GM21367 (cell line): ENCODE measurements at regions not wholly inside any gene's neighbourhood (a gene's known extent, or its start where the extent isn't known, plus 50 kb on each side); places are given as distances from the start of the nearest gene placed in this dataset.
"Not testable (repeated sequence)": the region's sequence is repeated elsewhere in the genome, so short reads cannot be mapped to it uniquely, and the experiment has no call there.

Experiments used
- ATAC-seq: cut with Tn5 transposase; IDR thresholded peaks from one replicate; pipeline ENCODE4 v1.9.1; 2021; ENCODE audit not compliant: unreplicated experiment

DNA sequence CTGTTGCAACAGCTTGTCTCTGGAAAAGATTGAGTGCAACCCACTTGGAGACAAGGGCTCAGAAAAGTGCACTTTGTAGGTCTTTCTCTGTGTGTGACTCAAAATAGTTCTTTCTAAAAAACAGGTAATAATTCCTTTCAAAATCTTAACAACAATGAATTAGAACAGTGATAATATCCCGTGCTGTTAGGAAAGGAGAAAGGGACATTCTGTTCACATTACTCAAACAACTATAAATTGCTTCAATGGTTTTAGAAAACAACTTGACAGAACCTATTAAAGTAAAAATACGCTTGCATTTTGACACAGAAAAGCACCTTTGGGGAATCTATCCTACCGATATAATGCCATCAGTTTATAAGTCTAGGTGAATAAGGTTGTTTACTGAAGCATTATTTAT lies 468.1 kb upstream of the DPP6 start:
- ATAC-seq: no peak

DNA sequence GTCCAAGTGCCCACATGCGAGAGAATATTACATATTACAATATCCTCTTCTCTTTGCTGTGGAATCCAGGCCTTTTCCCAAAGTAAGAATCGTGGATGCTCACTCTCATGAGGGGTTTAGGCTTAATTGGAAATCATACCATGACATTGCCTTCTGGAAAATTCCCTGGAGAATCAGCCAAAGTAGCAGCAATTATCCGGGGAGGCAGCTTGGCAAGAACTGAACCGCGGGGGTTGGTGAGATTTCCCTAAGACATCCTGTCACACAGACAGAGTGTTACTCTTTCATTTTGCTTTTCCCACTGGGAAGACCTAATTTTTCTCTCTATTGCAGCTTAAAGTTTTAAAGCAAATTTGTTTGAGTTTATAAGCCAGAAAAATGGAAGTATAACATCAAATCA lies 463.6 kb upstream of the DPP6 start:
- ATAC-seq: no peak

DNA sequence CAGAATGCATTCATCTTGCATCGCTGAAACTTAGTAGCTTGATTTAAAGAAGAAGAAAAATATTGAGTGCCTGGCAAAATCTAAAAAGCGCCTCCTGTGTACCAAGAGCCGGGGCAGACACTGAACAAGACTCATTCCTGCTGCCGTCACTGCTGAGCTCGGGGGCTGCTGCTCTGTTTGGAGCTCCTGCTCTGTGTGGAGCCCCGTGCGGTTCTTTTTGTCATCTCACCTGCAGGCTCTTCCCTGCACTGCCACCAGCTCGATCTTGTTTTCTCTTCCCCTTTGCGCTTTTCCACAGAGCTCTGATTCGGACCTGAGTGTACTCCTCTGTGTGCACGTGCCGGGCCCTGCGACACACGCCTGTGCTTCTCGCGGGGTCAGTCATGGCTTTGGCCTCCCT lies 462.1 kb upstream of the DPP6 start:
- no peak for ATAC-seq

DNA sequence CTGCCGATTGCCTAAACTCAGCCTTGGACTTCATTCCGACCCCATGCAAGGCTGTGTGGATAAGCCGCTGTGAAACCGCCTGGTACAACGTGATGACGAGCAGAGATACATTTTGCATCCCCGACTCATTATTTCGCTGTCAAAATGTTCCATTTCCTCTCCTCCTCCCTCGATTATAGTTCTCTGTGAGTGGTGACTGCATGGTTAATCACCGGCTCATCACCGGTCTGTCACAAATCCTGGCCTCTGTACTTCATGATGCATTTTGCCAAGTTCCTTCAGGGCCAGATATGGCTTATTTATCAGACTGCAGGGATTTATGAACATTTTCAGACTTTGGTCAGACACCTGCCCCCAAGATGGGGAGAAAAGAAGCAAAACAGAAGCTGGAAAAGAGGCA lies 461.6 kb upstream of the DPP6 start:
- ATAC-seq: no peak

DNA sequence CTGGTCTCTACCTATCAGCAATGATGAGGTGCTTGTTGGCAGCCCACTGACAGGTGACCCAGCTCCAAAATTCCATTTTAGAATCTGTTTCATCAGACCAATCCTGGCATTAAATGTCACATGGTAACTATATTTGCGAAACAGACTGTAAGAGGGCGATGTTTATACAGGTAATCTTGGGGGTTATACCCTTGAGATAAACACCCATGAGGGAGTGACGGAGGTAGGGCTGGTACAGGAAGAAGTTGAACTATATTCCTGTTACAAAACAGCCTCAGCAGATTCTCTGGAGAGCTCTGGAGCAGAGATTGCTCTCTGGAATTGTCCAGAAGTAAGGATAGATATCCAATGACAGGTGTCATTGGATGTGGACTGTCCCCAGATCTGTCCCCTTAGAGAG lies 444.8 kb upstream of the DPP6 start:
- ATAC-seq: no peak

DNA sequence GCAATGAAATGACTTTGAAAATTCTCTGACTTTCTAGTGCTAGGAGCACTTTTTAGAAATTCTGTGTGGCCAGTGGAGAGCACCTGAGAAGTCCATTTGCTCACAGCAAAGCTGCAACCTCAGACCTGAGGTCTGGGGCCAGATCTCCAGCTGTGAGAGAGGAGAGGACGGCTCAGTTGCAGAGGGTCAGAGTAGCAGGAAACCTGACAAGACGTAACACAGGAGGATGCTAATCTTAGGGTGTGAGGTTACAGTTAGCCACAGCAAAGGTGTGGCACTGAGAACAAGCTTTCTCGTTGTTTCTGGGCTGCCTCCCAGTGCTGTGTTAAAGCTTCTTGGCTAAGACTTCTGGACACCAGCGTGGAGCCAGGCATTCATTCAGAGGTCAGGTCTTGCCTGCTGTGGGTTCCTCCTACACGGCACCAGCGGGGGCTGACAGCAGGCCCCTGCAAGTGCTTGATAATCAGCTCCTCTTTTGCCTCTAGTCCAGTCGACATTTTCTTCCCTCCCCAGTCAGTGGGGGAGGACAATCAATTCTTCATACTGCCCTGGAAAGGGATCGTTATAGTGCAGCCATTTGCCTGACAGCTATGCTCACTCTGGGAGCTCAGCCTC lies 435.4 kb upstream of the DPP6 start:
- ATAC-seq: no peak

DNA sequence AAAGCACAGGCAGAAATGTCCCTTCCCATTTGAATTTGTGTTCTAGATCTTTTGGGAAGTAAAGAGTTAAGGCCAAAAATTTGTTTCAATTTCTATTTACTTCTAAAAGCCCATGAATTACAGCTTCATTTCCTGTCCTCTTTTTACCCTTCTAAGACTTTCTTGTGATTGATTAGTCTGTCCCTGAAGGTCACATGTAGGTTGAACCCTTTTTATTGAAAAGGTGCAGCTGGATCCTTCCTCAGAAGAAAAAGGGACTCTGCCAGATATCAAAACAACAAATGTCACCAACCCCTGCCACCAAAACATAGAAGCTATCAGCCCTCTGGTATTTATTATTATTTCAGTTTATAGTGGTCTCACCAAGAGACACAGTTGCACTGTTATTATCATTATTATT lies 424.9 kb upstream of the DPP6 start:
- no peak for ATAC-seq

DNA sequence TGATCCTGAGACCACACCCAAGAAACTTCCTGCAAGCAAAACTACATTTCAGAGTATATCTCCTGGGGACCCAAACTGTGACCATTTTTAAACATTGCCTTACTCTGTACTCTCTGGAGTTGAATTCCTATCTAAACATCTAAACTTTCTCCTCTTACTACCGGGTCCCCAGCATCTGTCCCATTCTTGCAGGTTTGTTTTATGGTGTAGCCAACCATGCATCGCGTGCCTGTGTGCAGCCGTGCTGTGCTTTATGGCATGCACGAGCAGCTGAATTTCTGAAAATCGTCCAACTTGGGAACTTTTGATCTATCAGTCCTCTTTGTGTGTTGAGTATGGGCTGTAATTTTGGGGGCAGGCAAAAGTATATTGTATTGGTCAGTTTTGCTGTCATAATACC lies 423.8 kb upstream of the DPP6 start:
- no peak for ATAC-seq

DNA sequence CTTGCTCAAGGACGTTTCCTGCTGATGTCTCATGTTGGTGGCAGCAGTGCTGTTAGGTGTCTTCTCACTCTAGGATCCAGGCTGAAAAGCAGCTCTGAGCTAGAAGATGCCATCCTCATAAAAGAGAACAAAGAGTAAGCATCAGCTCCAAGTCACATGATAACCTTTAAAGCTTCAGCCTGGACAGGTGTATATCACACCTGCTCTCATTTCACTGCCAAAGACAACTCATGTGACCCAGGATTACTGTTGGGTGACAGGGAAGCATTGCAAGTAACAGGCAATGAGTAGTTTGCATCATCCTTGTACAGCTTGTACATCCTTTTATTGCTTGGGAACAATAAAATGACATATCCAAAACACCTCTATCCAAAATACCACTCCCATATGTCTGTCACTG lies 423.4 kb upstream of the DPP6 start:
- no peak for ATAC-seq

DNA sequence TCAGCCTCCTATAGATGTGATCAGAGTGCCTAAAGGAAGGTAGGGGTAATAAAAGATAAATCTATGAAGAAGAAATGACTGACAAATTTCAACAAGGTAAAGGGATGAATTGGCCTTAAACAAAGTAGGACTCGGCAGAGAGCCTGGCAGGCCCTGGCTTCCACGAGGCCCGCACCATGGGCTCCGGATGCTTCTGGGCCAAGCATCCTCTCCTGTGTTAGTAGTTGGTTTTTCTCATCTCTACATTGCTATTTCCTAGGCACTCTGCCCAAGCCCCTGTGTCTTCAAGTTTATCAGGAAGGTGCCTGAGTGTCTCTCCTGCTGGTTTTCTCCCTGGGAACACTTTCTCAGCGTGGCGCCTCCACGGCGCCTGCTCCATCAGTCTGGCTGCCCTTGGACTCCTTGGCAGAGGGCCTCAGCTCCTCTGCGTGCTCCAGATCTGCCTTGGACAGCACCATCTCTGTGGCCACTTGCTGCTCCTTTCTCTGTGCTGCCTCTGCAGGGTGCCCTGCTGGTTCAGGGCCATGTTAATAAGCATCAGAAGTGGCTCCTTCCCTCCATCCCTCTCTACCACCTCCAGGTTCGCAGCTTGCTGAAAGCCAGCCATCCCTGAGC lies 413.3 kb upstream of the DPP6 start:
- no peak for ATAC-seq

DNA sequence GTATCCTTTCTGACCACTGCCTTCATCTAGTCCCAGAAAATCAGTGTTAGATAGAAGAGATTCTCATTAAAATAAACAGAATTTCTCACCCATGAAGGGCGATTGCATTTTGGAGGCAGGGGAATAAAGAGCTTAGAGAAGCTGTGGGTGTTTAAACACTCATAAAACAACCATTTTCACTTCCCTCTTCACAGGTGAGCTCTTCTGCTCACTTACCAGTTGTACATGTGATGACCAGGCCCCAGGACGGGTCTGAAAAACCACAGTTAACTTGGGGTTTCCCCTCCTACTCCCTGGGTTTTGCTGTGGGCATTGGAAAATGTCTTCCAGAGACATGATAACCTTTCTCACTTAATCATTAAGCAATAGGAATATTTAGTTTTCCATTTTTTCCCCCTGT lies 411.6 kb upstream of the DPP6 start:
- no peak for ATAC-seq

DNA sequence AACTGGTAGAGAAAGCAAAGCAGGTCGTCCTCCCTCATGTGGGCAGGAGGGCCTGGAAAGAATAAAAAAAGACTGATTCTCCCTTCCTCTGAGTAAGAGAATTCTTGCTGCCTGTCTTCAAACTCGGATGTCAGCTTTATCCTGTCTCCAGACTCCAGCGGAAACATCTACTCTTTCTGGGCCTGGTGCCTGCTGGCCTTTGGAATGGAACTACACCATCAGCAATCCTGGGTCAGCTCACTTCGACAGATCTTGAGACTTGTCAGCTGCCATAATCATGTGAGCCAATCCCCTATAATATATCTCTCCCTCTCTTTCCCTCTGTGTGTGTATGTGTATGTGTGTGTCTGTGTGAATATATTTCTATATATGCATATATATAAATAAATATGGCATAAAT lies 411.0 kb upstream of the DPP6 start:
- no peak for ATAC-seq

DNA sequence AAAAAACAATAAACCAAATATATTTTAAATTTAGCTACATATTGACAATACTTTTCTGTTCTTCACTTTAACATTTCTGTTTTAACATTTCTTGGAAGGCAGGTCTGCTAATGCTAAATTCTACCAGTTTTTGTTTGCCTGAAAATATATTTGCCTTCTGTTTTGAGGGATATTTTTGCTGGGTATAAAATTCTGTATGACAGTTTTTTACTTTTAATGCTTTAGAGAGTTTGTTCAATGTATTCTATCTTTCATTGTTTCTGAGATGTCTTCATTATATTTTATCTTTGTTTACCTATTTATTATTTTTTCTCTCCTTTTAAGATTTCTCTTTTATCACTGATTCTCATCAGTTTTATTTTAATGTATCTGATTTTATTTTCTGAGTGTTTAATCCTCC lies 409.2 kb upstream of the DPP6 start:
- no peak for ATAC-seq

DNA sequence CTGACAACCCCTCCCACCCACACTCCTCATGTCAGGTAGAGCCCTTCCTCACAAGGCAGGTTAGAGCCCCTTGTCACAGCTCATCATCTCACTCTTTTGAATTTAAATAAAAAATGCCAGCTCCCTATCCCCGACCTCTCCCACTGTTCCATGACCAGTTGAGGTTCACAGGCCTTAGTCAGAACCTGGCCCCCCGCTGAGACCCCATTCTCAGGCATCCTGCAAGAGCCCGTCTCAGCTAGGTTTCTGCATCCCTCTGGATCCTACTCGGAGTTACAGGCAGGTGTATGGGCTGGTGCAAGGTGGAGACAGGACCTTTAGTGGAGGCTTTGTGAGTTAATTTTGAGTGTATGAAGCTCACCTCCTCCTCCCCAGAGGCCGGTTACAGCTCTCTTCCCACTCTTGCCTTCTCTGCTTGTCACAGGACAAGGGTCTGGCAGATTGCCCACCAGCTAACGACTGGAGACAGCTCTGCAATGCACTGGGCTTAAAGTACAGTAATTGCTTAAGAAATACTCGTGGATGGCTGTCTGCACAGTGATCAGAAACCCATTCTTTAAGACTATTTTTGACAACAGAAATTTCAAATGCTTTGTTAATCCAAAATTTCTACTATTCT lies 394.9 kb upstream of the DPP6 start:
- no peak for ATAC-seq

DNA sequence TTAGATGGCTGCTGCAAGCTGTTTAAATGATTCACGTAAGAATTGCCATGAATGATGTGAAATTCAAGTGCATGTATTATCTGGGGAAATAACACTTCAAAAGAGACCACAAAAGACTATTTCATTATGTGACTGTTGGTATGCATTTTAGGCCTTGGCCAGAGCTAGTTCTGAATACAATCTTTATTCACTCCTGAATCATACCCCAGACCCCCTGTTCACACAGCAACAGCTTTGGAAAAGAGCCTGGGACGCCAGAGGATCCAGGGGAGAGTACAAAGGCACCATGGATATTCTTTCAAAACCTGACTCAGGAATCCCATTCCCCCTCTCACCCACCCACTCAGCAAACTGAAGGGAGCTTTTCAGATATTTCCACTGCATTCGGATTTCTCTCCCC lies 377.1 kb upstream of the DPP6 start:
- no peak for ATAC-seq

DNA sequence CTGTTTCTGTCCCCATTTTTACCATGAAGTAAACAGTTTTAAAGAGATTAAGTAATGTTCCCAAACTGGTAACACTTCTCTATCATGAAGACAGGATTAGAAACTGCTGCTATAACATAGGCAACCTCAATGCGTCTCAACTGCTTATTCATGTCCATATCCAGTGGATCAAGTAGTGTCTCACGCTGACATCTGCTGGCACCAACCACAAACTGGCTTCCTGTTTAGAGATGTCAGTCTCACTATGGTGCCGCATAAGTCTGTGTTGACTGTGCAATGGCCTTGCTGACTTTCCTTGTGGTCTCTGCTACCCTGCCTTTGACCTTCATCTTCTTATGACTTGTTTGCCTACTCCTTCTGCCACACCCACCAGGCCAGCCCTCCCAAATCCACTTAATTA lies 369.6 kb upstream of the DPP6 start:
- ATAC-seq: no peak

DNA sequence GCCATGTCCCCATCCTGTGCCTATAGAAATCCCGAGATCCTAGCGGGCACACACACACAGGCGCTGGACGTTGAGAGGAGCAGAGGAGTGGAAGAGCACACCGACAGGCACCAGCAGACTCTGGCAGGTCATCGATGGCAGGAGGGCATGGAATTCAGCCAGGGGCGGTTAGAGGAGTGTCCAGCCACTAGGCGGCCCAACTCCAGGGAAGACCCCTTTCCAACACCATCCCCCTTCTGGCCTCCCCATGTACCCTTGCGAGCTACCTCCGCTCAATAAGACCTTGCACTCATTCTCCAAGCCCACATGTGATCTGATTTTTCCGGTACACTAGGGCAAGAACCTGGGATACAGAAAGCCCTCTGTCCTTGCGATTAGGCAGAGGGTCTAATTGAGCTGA lies 356.0 kb upstream of the DPP6 start:
- no peak for ATAC-seq

DNA sequence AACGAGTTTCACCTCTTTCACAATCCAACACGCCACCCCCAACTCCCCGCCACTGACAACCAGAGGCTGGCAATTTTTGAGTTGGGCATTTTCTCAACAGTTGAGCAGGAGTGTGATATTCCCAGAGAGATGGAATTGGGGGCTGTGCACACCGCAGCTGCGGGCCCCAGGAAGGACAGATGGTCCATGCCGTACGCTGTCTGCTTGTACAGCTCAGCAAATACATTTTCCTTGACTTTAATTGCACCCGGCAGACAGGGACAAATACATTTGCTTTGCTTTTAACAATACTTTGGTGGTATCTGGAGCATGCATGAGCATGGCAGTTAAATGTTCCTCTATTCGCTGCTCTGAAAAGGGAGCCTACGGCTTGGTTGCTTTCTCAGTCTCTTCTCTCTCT lies 354.2 kb upstream of the DPP6 start:
- ATAC-seq: no peak

DNA sequence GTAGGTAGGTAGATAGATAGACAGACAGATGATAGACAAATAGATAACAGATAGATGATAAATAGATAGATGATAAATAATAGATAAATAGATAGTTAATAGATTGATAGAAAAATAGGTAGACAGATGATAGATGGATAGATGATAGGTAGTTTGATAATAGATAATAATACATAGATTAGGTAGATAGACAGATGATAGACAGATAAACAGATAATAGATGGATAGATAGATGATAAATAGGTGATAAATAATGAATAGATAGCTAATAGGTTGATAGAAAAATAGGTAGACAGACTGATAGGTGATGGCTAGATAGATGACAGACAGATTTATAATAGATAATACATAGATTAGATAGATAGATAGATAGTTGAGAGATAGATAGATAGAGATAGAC lies 350.5 kb upstream of the DPP6 start:
- no peak for ATAC-seq

DNA sequence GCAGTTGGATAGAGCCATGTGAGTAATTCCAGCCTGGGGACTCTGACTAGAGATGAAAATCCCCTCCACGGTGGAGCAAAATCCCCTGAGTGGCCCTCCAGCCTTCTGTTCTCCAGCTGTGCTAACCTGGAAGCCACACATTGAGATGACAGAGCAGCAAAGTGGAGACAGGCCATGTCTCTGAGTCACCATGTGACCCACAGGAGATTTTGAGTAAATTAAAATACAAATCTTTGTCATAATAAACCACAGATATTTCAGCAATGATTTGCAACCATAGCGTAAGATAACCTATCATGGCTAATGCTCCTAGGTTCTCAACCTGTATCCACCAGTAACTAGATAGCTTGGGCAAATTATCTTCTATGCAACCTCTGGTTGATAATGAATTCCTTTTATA lies 328.3 kb upstream of the DPP6 start:
- not testable (repeated sequence) for ATAC-seq

DNA sequence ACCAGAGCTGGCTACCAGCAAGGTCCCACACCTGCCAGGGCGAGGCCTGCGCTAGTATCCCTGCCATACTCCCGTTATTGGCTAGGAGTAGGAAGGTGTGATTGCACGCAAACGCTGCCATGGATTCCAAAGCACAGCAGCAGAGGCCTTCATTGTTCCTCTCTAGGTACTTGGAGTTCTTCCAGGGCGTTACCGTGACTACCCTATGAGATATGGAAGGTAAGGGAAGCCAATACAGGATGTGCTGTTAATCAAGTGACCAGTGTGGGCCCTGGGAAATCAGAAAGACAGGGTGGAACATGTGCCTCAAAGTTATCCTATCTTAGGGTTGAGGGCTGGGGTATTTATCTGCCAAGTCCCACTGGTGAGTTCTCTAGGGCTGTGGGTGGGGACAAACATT lies 320.7 kb upstream of the DPP6 start:
- not testable (repeated sequence) for ATAC-seq

DNA sequence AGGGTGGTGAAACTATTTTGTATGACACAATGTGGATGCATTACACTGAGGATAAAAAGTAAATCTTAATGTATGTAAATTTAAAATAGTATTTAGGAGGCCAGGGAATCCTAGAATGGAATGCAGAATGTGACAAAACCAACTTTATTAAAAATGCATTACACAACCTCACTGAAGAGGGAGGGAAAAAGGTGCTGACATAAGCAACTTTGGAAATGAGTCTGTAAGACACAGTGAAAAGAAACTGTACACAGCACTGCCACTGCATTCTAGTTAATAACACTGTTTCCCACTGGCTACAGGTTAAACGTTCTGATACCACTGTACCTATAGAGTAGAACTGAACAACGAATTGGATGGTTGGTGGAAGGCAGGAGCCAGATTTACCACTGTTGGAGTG lies 308.8 kb upstream of the DPP6 start:
- ATAC-seq: not testable (repeated sequence)

DNA sequence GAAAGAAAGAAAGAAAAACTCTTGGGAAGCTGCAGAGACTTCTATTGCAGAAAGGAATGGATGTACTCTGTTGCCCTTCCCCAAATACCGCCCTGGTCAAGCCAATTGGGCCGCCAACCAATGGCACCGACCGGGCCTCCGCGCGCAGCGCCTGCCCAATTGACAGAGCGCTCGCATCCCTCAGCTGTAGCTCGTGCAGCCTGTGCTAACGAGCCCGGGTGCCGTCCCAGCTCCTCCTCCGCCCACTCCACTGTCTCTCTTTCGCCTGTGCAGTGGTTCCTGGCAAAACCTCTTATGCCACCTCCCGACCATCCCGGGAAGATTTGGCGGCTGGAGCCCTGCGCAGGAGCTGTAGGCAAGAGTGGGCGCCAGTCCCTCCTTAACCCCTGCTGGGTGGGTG lies 304.2 kb upstream of the DPP6 start:
- ATAC-seq: not testable (repeated sequence)
